HEK293 (cell line): ENCODE measurements at regions not wholly inside any gene's neighbourhood (a gene's known extent, or its start where the extent isn't known, plus 50 kb on each side); places are given as distances from the start of the nearest gene placed in this dataset.

Experiments used
- CTCF ChIA-PET: fragments of 350-600 bp; formaldehyde crosslinking; extraction: SDS; loops from one replicate; lab custom pipeline; 2021; ENCODE audit warnings: antibody characterized with exemption; lab: Yijun Ruan, JAX
- POLR2A ChIA-PET: fragments of 300-600 bp; formaldehyde crosslinking; extraction: SDS; loops from one replicate; lab custom pipeline; 2020; ENCODE audit warnings: antibody characterized with exemption, inconsistent platforms; lab: Yijun Ruan, JAX
- H3K27ac ChIP-seq: fragments of 200-500 bp; sonication (Bioruptor generic); 2 replicates; pipeline ENCODE4 v1.5.1; 2014; ENCODE audit warnings: low read depth, low read length, control low read depth, inconsistent platforms; ENCODE audit errors: extremely low read depth
- H3K36me3 ChIP-seq, 2 experiments: fragments of 200-500 bp in 1 of 2; sonication (Bioruptor generic) in 1 of 2; 1 replicate in 1 of 2; 2 replicates in 1 of 2; pipeline ENCODE4 v1.5.1; 2014 to 2017; ENCODE audit warnings: inconsistent platforms in 2 of 2, low read length in 2 of 2; ENCODE audit not compliant: control insufficient read depth in 2 of 2, insufficient read depth in 1 of 2
- H3K4me1 ChIP-seq: fragments of 200-500 bp; sonication (Bioruptor generic); 2 replicates; pipeline ENCODE4 v1.5.1; 2014; ENCODE audit warnings: mild to moderate bottlenecking, low read length, inconsistent platforms; ENCODE audit not compliant: control insufficient read depth, insufficient read depth
- H3K4me3 ChIP-seq: 2 replicates; pipeline ENCODE4 v1.5.1; 2011; ENCODE audit warnings: low read depth, mild to moderate bottlenecking, control low read depth, low read length, moderate library complexity
- H3K9me3 ChIP-seq: fragments of 200-500 bp; sonication (Bioruptor generic); 2 replicates; pipeline ENCODE4 v1.5.1; 2014; ENCODE audit warnings: low read depth, low read length, inconsistent platforms; ENCODE audit not compliant: control insufficient read depth, insufficient read depth
- BCL11B ChIP-seq: fragments of 450-650 bp; formaldehyde crosslinking; IDR thresholded peaks from 2 replicates; pipeline ENCODE4 v1.5.1; 2016; ENCODE audit warnings: low read depth, missing biosample characterization, missing genetic modification characterization
- EGR2 ChIP-seq: fragments of 450-650 bp; formaldehyde crosslinking; IDR thresholded peaks from 2 replicates; pipeline ENCODE4 v1.5.1; 2016; ENCODE audit warnings: low read depth, missing biosample characterization, missing genetic modification characterization
- GFI1B ChIP-seq: fragments of 450-650 bp; formaldehyde crosslinking; IDR thresholded peaks from 2 replicates; pipeline ENCODE4 v1.5.1; 2016; ENCODE audit warnings: missing biosample characterization, missing genetic modification characterization
- MEIS1 ChIP-seq: sonication (generic); formaldehyde crosslinking; IDR thresholded peaks from 2 replicates; pipeline ENCODE4 v1.8.1; 2022; ENCODE audit warnings: missing genetic modification reagents, mild to moderate bottlenecking, borderline replicate concordance
- PBX3 ChIP-seq: sonication (generic); formaldehyde crosslinking; IDR thresholded peaks from 2 replicates; pipeline ENCODE4 v1.8.1; 2022; ENCODE audit warnings: mild to moderate bottlenecking, moderate library complexity, missing genetic modification reagents
- PRDM1 ChIP-seq: fragments of 450-650 bp; formaldehyde crosslinking; IDR thresholded peaks from 2 replicates; pipeline ENCODE4; 2016; ENCODE audit warnings: missing biosample characterization, missing genetic modification characterization
- REST ChIP-seq: fragments of 450-650 bp; formaldehyde crosslinking; IDR thresholded peaks from 2 replicates; pipeline ENCODE4 v1.5.1; 2016; ENCODE audit warnings: missing biosample characterization, missing genetic modification characterization
- TCF7L2 ChIP-seq: IDR thresholded peaks from 2 replicates; pipeline ENCODE4 v1.6.1; 2011; ENCODE audit warnings: low read depth, mild to moderate bottlenecking, inconsistent platforms, low read length, moderate library complexity, borderline replicate concordance
- ZNF202 ChIP-seq: fragments of 450-650 bp; formaldehyde crosslinking; IDR thresholded peaks from 2 replicates; pipeline ENCODE4 v1.5.1; 2016; ENCODE audit warnings: missing biosample characterization, missing genetic modification characterization, borderline replicate concordance
- ZNF211 ChIP-seq: fragments of 450-650 bp; formaldehyde crosslinking; IDR thresholded peaks from 2 replicates; pipeline ENCODE4 v1.5.1; 2016; ENCODE audit warnings: low read depth, missing biosample characterization, missing genetic modification characterization
- ZNF221 ChIP-seq: fragments of 450-650 bp; formaldehyde crosslinking; IDR thresholded peaks from 2 replicates; pipeline ENCODE4 v1.5.1; 2017; ENCODE audit warnings: missing biosample characterization, missing genetic modification characterization, borderline replicate concordance
- ZNF23 ChIP-seq: fragments of 450-650 bp; formaldehyde crosslinking; IDR thresholded peaks from 2 replicates; pipeline ENCODE4 v1.5.1; 2016; ENCODE audit warnings: missing biosample characterization, missing genetic modification characterization, borderline replicate concordance
- ZNF350 ChIP-seq: fragments of 450-650 bp; formaldehyde crosslinking; IDR thresholded peaks from 2 replicates; pipeline ENCODE4 v1.5.0; 2017; ENCODE audit warnings: missing biosample characterization, mild to moderate bottlenecking, missing genetic modification characterization
- ZNF580 ChIP-seq: fragments of 450-650 bp; formaldehyde crosslinking; IDR thresholded peaks from 2 replicates; pipeline ENCODE4 v1.5.1; 2016; ENCODE audit warnings: missing biosample characterization, missing genetic modification characterization
- ZNF639 ChIP-seq: fragments of 450-650 bp; formaldehyde crosslinking; IDR thresholded peaks from 2 replicates; pipeline ENCODE4 v1.5.1; 2016; ENCODE audit warnings: missing biosample characterization, missing genetic modification characterization
- ZNF776 ChIP-seq: fragments of 450-650 bp; formaldehyde crosslinking; IDR thresholded peaks from 2 replicates; pipeline ENCODE4 v1.5.0; 2017; ENCODE audit warnings: missing biosample characterization, missing genetic modification characterization, borderline replicate concordance

GRCh38 chr1:195933835-195934234 lies 674.4 kb downstream of the KCNT2 start:
- Histone ChIP-seq H3K4me1 (no peaks in the 10 kb centered on the region), H3K4me3 (no peak overlapping the region), H3K9me3 (no peaks in the 10 kb centered on the region), H3K36me3 (no peaks in the 10 kb centered on the region), H3K27ac (no peak overlapping the region)
- TF ChIP-seq ZNF580 (tag by site-specific recombination) (no peak), ZNF202 (tag by site-specific recombination) (no peak), REST (no peak), ZNF639 (tag by site-specific recombination) (no peak)
- CTCF ChIA-PET, result no interaction called here
- POLR2A ChIA-PET, result no interaction called here

- no peak overlapping the region for H3K27ac ChIP-seq
- H3K9me3 ChIP-seq, result no peaks in the 10 kb centered on the region
- CTCF ChIA-PET, result no interaction called here
- no peaks in the 10 kb centered on the region for H3K4me1 ChIP-seq
- no peak for TF ChIP-seq ZNF776 (tag by site-specific recombination)
- TF ChIP-seq TCF7L2, result no peak
- no peak for TF ChIP-seq ZNF202 (tag by site-specific recombination)
- POLR2A ChIA-PET, result no interaction called here
- no peak overlapping the region for H3K4me3 ChIP-seq
- no peaks in the 10 kb centered on the region for H3K36me3 ChIP-seq
These were observed 692.4 kb downstream of the KCNT2 start for GRCh38 chr1:195915826-195916225.

GRCh38 chr1:195909061-195909460 lies 699.2 kb downstream of the KCNT2 start:
- Histone ChIP-seq H3K36me3 (no peaks in the 10 kb centered on the region), H3K4me1 (no peaks in the 10 kb centered on the region), H3K4me3 (no peak overlapping the region)
- CTCF ChIA-PET, result no interaction called here
- TF ChIP-seq ZNF221 (tag by site-specific recombination), result no peak
- no peak for TF ChIP-seq MEIS1
- TF ChIP-seq PBX3 (CRISPR knock-in tag), result no peak
- TF ChIP-seq ZNF350 (tag by site-specific recombination), result no peak
- TF ChIP-seq ZNF23, result no peak
- TF ChIP-seq PRDM1, result no peak
- no peak for TF ChIP-seq BCL11B (tag by site-specific recombination)
- no peak for TF ChIP-seq ZNF211
- TF ChIP-seq GFI1B, result no peak
- no peak for TF ChIP-seq EGR2 (tag by site-specific recombination)
- TF ChIP-seq, all 188 proteins: peak for 0
- no peak overlapping the region for H3K27ac ChIP-seq
- no peaks in the 10 kb centered on the region for H3K9me3 ChIP-seq
- POLR2A ChIA-PET, result no interaction called here
